GM23338 (cell line): ENCODE measurements at regions not wholly inside any gene's neighbourhood (a gene's known extent, or its start where the extent isn't known, plus 50 kb on each side); places are given as distances from the start of the nearest gene placed in this dataset.

Experiments used
- ATAC-seq: fragments of 200-7000 bp; cut with Tn5 transposase; 3 replicates; pipeline ENCODE4 v1.9.1; 2020
- DNase-seq: peaks from one replicate; pipeline ENCODE4 v3.0.0-alpha.2; 2015; ENCODE audit warnings: low spot score
- H2AFZ ChIP-seq: fragments of 200-600 bp; sonication (generic); 2 replicates; pipeline ENCODE4 v1.8.0; 2016; ENCODE audit warnings: antibody characterized with exemption, mild to moderate bottlenecking, moderate library complexity
- H3F3A ChIP-seq: fragments of 200-600 bp; sonication (generic); replicated peaks from 2 replicates; pipeline ENCODE4 v1.8.0; 2017; ENCODE audit warnings: antibody characterized with exemption, mixed run types, low read depth
- H3K27ac ChIP-seq: fragments of 200-600 bp; sonication (generic); 2 replicates; pipeline ENCODE4 v1.6.1; 2016; ENCODE audit warnings: low read depth
- H3K27me3 ChIP-seq: fragments of 200-600 bp; sonication (generic); 2 replicates; pipeline ENCODE4 v1.8.0; 2016; ENCODE audit warnings: mild to moderate bottlenecking, mixed run types, moderate library complexity; ENCODE audit not compliant: insufficient read depth
- H3K36me3 ChIP-seq: fragments of 200-600 bp; sonication (generic); 2 replicates; pipeline ENCODE4 v1.8.0; 2016; ENCODE audit warnings: mild to moderate bottlenecking; ENCODE audit not compliant: insufficient read depth
- H3K4me1 ChIP-seq: fragments of 200-600 bp; sonication (generic); 2 replicates; pipeline ENCODE4 v1.8.0; 2016; ENCODE audit warnings: mild to moderate bottlenecking, moderate library complexity; ENCODE audit not compliant: insufficient read depth
- H3K4me2 ChIP-seq: fragments of 200-600 bp; sonication (generic); 2 replicates; pipeline ENCODE4 v1.7.1; 2017; ENCODE audit warnings: mixed run types
- H3K4me3 ChIP-seq: fragments of 200-600 bp; sonication (generic); 2 replicates; pipeline ENCODE4 v1.6.1; 2016; ENCODE audit warnings: mixed run types
- H3K79me2 ChIP-seq: fragments of 200-600 bp; sonication (generic); replicated peaks from 2 replicates; pipeline ENCODE4 v1.8.0; 2017; ENCODE audit warnings: mild to moderate bottlenecking; ENCODE audit not compliant: insufficient read depth
- H3K9me2 ChIP-seq: fragments of 200-600 bp; sonication (generic); 2 replicates; pipeline ENCODE4 v1.8.0; 2017; ENCODE audit not compliant: insufficient read depth
- H4K20me1 ChIP-seq: fragments of 200-600 bp; sonication (generic); replicated peaks from 2 replicates; pipeline ENCODE4 v1.8.0; 2017; ENCODE audit warnings: mild to moderate bottlenecking; ENCODE audit not compliant: insufficient read depth
- H3K27ac Mint-ChIP-seq: 2 replicates; pipeline ENCODE4 v1.8.0; 2020; ENCODE audit warnings: inconsistent platforms, mild to moderate bottlenecking, moderate library complexity, mixed read lengths
- H3K27me3 Mint-ChIP-seq: 3 replicates; pipeline ENCODE4 v1.8.0; 2022; ENCODE audit warnings: low read depth, mild to moderate bottlenecking, moderate library complexity, mixed read lengths, inconsistent platforms; ENCODE audit not compliant: insufficient read depth, poor library complexity
- H3K36me3 Mint-ChIP-seq: 3 replicates; pipeline ENCODE4 v1.8.0; 2021; ENCODE audit warnings: low read depth, mild to moderate bottlenecking, inconsistent platforms, moderate library complexity, mixed read lengths
- H3K4me1 Mint-ChIP-seq: 3 replicates; pipeline ENCODE4 v1.8.0; 2020; ENCODE audit warnings: mild to moderate bottlenecking, inconsistent platforms, mixed read lengths
- H3K4me3 Mint-ChIP-seq: 3 replicates; pipeline ENCODE4 v1.8.0; 2021; ENCODE audit warnings: moderate library complexity, mild to moderate bottlenecking, inconsistent platforms, mixed read lengths
- H3K9me3 Mint-ChIP-seq: 3 replicates; pipeline ENCODE4 v1.8.0; 2020; ENCODE audit warnings: moderate library complexity, mild to moderate bottlenecking, inconsistent platforms, mixed read lengths
- CREB1 ChIP-seq: fragments of 250-450 bp; sonication (Bioruptor Pico); IDR thresholded peaks from 2 replicates; pipeline ENCODE4 v1.5.0; 2020; ENCODE audit warnings: low read depth, mild to moderate bottlenecking, moderate library complexity
- EZH2 ChIP-seq: fragments of 200-600 bp; sonication (generic); IDR thresholded peaks from one replicate; pipeline ENCODE4 v1.8.0; 2017; ENCODE audit warnings: antibody characterized with exemption, mild to moderate bottlenecking, low read depth; ENCODE audit not compliant: unreplicated experiment
- EZH2phosphoT487 ChIP-seq: fragments of 200-600 bp; sonication (generic); IDR thresholded peaks from one replicate; pipeline ENCODE4 v1.8.1; 2018; ENCODE audit warnings: antibody characterized with exemption; ENCODE audit not compliant: unreplicated experiment
- JUNB ChIP-seq: IDR thresholded peaks from one replicate; pipeline ENCODE4 v1.6.1; 2016; ENCODE audit warnings: antibody characterized with exemption; ENCODE audit not compliant: unreplicated experiment
- NANOG ChIP-seq: IDR thresholded peaks from 2 replicates; pipeline ENCODE4 v1.6.1; 2016; ENCODE audit warnings: antibody characterized with exemption, borderline replicate concordance
- POLR2AphosphoS5 ChIP-seq: IDR thresholded peaks from 2 replicates; pipeline ENCODE4 v1.6.1; 2016; ENCODE audit warnings: antibody characterized with exemption, low read depth
- STAT1 ChIP-seq: IDR thresholded peaks from one replicate; pipeline ENCODE4 v1.6.1; 2016; ENCODE audit warnings: antibody characterized with exemption; ENCODE audit not compliant: unreplicated experiment
- ZNF114 ChIP-seq: fragments of 250-450 bp; sonication (Bioruptor Pico); IDR thresholded peaks from 2 replicates; pipeline ENCODE4 v1.5.0; 2020; ENCODE audit warnings: mild to moderate bottlenecking, moderate library complexity
- ZNF331 ChIP-seq: fragments of 250-450 bp; sonication (Bioruptor Pico); IDR thresholded peaks from 2 replicates; pipeline ENCODE4 v1.5.0; 2020; ENCODE audit warnings: low read depth, mild to moderate bottlenecking, moderate library complexity
- TF ChIP-seq, protein P1 (sequence below): fragments of 250-450 bp; sonication (Bioruptor Pico); IDR thresholded peaks from 2 replicates; pipeline ENCODE4 v1.5.0; 2020; ENCODE audit warnings: mild to moderate bottlenecking, moderate library complexity
- TF ChIP-seq, protein P2 (sequence below): IDR thresholded peaks from one replicate; pipeline ENCODE4 v1.6.1; 2018; ENCODE audit warnings: antibody characterized with exemption; ENCODE audit not compliant: unreplicated experiment
- TF ChIP-seq, protein P3 (sequence below), 2 experiments: fragments of 200-600 bp in 1 of 2; sonication (generic) in 1 of 2; conservative IDR thresholded peaks; 2 replicates each; pipeline versions ENCODE4 v1.5.1 to v1.6.1; 2016 to 2017; ENCODE audit warnings: antibody characterized with exemption in 2 of 2, low read depth in 2 of 2, mild to moderate bottlenecking in 2 of 2, moderate library complexity in 1 of 2
- TF ChIP-seq, protein P4 (sequence below): IDR thresholded peaks from 2 replicates; pipeline ENCODE4 v1.6.1; 2016; ENCODE audit warnings: antibody characterized with exemption

DNA sequence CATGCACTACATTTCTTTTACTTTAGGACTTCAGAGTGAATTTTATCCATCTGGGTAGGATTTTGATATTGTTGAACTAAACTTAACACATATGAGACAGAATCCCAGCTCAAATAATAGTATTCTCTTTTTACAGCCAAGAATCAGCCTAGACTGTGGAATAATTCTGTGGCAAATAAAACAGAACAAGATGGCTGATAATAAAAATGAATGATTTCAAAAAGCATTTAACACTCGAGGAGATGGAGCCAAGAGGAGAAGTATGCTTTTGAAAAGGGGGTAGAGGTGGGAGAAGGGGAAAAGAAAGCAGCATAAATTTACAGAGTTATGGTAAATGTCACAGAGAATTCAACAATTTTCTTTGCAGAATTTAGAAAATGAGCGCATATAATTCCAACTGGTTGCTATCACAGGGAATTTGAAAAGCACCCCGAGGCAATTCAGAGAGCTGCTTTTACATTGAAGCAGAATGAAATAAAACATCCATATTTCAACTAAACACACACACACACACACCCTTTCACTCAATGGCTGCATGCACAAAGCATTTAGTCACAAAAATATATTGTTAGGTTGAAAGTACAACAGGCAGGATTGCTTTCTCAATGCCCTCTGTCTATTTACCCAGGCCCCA is 60.2 kb upstream of the DMAC1 start:
- no peak overlapping the region for H2AFZ ChIP-seq
- ATAC-seq (no peak), DNase-seq (no peak)
- Mint-ChIP-seq H3K9me3 (no peaks in the 10 kb centered on the region), H3K4me1 (no peaks in the 10 kb centered on the region), H3K36me3 (no peaks in the 10 kb centered on the region), H3K27me3 (peaks cover 2% of the 10 kb centered on the region), H3K4me3 (no peak overlapping the region), H3K27ac (no peak overlapping the region)
- no peak overlapping the region for H3K4me2 ChIP-seq
- H3K4me3 ChIP-seq, result no peak overlapping the region
- H3K79me2 ChIP-seq, result no peaks in the 10 kb centered on the region
- TF ChIP-seq STAT1 (no peak), EZH2phosphoT487 (no peak), CREB1 (CRISPR knock-in tag) (no peak), ZNF114 (CRISPR knock-in tag) (no peak), POLR2AphosphoS5 (no peak), NANOG (no peak), JUNB (no peak), ZNF331 (CRISPR knock-in tag) (no peak), EZH2 (no peak)
- TF ChIP-seq, protein P1, sequence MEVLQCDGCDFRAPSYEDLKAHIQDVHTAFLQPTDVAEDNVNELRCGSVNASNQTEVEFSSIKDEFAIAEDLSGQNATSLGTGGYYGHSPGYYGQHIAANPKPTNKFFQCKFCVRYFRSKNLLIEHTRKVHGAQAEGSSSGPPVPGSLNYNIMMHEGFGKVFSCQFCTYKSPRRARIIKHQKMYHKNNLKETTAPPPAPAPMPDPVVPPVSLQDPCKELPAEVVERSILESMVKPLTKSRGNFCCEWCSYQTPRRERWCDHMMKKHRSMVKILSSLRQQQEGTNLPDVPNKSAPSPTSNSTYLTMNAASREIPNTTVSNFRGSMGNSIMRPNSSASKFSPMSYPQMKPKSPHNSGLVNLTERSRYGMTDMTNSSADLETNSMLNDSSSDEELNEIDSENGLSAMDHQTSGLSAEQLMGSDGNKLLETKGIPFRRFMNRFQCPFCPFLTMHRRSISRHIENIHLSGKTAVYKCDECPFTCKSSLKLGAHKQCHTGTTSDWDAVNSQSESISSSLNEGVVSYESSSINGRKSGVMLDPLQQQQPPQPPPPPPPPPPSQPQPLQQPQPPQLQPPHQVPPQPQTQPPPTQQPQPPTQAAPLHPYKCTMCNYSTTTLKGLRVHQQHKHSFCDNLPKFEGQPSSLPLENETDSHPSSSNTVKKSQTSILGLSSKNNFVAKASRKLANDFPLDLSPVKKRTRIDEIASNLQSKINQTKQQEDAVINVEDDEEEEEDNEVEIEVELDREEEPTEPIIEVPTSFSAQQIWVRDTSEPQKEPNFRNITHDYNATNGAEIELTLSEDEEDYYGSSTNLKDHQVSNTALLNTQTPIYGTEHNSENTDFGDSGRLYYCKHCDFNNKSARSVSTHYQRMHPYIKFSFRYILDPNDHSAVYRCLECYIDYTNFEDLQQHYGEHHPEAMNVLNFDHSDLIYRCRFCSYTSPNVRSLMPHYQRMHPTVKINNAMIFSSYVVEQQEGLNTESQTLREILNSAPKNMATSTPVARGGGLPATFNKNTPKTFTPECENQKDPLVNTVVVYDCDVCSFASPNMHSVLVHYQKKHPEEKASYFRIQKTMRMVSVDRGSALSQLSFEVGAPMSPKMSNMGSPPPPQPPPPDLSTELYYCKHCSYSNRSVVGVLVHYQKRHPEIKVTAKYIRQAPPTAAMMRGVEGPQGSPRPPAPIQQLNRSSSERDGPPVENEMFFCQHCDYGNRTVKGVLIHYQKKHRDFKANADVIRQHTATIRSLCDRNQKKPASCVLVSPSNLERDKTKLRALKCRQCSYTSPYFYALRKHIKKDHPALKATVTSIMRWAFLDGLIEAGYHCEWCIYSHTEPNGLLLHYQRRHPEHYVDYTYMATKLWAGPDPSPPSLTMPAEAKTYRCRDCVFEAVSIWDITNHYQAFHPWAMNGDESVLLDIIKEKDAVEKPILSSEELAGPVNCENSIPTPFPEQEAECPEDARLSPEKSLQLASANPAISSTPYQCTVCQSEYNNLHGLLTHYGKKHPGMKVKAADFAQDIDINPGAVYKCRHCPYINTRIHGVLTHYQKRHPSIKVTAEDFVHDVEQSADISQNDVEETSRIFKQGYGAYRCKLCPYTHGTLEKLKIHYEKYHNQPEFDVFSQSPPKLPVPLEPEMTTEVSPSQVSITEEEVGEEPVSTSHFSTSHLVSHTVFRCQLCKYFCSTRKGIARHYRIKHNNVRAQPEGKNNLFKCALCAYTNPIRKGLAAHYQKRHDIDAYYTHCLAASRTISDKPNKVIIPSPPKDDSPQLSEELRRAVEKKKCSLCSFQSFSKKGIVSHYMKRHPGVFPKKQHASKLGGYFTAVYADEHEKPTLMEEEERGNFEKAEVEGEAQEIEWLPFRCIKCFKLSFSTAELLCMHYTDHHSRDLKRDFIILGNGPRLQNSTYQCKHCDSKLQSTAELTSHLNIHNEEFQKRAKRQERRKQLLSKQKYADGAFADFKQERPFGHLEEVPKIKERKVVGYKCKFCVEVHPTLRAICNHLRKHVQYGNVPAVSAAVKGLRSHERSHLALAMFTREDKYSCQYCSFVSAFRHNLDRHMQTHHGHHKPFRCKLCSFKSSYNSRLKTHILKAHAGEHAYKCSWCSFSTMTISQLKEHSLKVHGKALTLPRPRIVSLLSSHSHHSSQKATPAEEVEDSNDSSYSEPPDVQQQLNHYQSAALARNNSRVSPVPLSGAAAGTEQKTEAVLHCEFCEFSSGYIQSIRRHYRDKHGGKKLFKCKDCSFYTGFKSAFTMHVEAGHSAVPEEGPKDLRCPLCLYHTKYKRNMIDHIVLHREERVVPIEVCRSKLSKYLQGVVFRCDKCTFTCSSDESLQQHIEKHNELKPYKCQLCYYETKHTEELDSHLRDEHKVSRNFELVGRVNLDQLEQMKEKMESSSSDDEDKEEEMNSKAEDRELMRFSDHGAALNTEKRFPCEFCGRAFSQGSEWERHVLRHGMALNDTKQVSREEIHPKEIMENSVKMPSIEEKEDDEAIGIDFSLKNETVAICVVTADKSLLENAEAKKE (CRISPR knock-in tag), result no peak
- TF ChIP-seq, protein P2, sequence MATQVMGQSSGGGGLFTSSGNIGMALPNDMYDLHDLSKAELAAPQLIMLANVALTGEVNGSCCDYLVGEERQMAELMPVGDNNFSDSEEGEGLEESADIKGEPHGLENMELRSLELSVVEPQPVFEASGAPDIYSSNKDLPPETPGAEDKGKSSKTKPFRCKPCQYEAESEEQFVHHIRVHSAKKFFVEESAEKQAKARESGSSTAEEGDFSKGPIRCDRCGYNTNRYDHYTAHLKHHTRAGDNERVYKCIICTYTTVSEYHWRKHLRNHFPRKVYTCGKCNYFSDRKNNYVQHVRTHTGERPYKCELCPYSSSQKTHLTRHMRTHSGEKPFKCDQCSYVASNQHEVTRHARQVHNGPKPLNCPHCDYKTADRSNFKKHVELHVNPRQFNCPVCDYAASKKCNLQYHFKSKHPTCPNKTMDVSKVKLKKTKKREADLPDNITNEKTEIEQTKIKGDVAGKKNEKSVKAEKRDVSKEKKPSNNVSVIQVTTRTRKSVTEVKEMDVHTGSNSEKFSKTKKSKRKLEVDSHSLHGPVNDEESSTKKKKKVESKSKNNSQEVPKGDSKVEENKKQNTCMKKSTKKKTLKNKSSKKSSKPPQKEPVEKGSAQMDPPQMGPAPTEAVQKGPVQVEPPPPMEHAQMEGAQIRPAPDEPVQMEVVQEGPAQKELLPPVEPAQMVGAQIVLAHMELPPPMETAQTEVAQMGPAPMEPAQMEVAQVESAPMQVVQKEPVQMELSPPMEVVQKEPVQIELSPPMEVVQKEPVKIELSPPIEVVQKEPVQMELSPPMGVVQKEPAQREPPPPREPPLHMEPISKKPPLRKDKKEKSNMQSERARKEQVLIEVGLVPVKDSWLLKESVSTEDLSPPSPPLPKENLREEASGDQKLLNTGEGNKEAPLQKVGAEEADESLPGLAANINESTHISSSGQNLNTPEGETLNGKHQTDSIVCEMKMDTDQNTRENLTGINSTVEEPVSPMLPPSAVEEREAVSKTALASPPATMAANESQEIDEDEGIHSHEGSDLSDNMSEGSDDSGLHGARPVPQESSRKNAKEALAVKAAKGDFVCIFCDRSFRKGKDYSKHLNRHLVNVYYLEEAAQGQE, result no peak
- TF ChIP-seq, protein P3, sequence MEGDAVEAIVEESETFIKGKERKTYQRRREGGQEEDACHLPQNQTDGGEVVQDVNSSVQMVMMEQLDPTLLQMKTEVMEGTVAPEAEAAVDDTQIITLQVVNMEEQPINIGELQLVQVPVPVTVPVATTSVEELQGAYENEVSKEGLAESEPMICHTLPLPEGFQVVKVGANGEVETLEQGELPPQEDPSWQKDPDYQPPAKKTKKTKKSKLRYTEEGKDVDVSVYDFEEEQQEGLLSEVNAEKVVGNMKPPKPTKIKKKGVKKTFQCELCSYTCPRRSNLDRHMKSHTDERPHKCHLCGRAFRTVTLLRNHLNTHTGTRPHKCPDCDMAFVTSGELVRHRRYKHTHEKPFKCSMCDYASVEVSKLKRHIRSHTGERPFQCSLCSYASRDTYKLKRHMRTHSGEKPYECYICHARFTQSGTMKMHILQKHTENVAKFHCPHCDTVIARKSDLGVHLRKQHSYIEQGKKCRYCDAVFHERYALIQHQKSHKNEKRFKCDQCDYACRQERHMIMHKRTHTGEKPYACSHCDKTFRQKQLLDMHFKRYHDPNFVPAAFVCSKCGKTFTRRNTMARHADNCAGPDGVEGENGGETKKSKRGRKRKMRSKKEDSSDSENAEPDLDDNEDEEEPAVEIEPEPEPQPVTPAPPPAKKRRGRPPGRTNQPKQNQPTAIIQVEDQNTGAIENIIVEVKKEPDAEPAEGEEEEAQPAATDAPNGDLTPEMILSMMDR (conservative IDR thresholded peaks at IDR 0.05; ENCODE audit: low read depth in 2 of 2), result no peak
- TF ChIP-seq, protein P4, sequence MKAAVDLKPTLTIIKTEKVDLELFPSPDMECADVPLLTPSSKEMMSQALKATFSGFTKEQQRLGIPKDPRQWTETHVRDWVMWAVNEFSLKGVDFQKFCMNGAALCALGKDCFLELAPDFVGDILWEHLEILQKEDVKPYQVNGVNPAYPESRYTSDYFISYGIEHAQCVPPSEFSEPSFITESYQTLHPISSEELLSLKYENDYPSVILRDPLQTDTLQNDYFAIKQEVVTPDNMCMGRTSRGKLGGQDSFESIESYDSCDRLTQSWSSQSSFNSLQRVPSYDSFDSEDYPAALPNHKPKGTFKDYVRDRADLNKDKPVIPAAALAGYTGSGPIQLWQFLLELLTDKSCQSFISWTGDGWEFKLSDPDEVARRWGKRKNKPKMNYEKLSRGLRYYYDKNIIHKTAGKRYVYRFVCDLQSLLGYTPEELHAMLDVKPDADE, result no peak
- no peaks in the 10 kb centered on the region for H3K4me1 ChIP-seq
- H3K27ac ChIP-seq, result no peak overlapping the region
- H3F3A ChIP-seq, result no peaks in the 10 kb centered on the region
- H3K9me2 ChIP-seq, result peaks cover 4% of the 10 kb centered on the region; the same call in 1 of the 2 replicates
- no peaks in the 10 kb centered on the region for H4K20me1 ChIP-seq
- no peaks in the 10 kb centered on the region for H3K36me3 ChIP-seq
- H3K27me3 ChIP-seq, result no peaks in the 10 kb centered on the region
